Activated naive CD8-positive, alpha-beta T cell treated with anti-CD3 and anti-CD28 coated beads for 36 hours (primary cell): ENCODE measurements at regions not wholly inside any gene's neighbourhood (a gene's known extent, or its start where the extent isn't known, plus 50 kb on each side); places are given as distances from the start of the nearest gene placed in this dataset.

Source experiments
- DNase-seq: peaks from one replicate; pipeline ENCODE4 v3.0.0; 2021
- H3K27ac Mint-ChIP-seq: one replicate; pipeline ENCODE4 v1.8.0; 2022; ENCODE audit warnings: mild to moderate bottlenecking, moderate library complexity, mixed read lengths
- H3K27me3 Mint-ChIP-seq: one replicate; pipeline ENCODE4 v1.8.0; 2022; ENCODE audit warnings: mild to moderate bottlenecking, mixed read lengths
- H3K36me3 Mint-ChIP-seq: one replicate; pipeline ENCODE4 v1.8.0; 2021; ENCODE audit warnings: mild to moderate bottlenecking, mixed read lengths
- H3K4me1 Mint-ChIP-seq: one replicate; pipeline ENCODE4 v1.8.0; 2021; ENCODE audit warnings: mixed read lengths
- H3K4me3 Mint-ChIP-seq: one replicate; pipeline ENCODE4 v1.8.0; 2022; ENCODE audit warnings: mild to moderate bottlenecking, moderate library complexity, mixed read lengths
- H3K9me3 Mint-ChIP-seq: one replicate; pipeline ENCODE4 v1.8.0; 2022; ENCODE audit warnings: mixed read lengths

DNA sequence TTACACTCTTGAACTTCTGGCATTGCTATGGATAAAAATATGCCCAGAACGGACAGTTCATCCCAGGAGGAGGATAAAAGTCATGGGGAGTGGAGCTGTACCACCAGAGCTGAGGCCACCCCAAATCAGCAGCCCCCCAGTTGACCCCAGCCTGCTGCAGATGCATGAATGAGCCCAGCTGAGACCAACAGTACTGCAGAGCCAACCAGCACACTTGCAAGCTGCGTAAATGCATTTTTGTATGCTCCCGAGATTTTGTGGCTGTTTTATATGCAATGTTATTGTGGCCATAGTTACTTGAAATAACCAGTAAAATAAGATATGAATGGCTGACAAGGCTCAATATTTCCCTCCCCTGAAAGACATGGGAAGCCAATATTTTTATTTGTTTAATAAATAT lies 264.6 kb downstream of the DUSP10 start:
- H3K27ac Mint-ChIP-seq, result no peak overlapping the region
- H3K4me3 Mint-ChIP-seq, result no peak overlapping the region
- no peaks in the 10 kb centered on the region for H3K9me3 Mint-ChIP-seq
- H3K4me1 Mint-ChIP-seq, result peaks cover 3% of the 10 kb centered on the region
- H3K27me3 Mint-ChIP-seq, result peaks cover 6% of the 10 kb centered on the region
- no peaks in the 10 kb centered on the region for H3K36me3 Mint-ChIP-seq
- no peak for DNase-seq

- Mint-ChIP-seq H3K4me1 (peaks cover 3% of the 10 kb centered on the region), H3K9me3 (no peaks in the 10 kb centered on the region), H3K27me3 (peaks cover 2% of the 10 kb centered on the region), H3K27ac (no peak overlapping the region), H3K36me3 (no peaks in the 10 kb centered on the region), H3K4me3 (no peak overlapping the region)
- DNase-seq, result peak; percentile 41
These were observed 263.6 kb downstream of the DUSP10 start for GRCh38 chr1:221478050-221478949.

GRCh38 chr1:221487781-221488524 lies 253.9 kb downstream of the DUSP10 start:
- no peak for DNase-seq
- no peak overlapping the region for H3K4me3 Mint-ChIP-seq
- no peaks in the 10 kb centered on the region for H3K27me3 Mint-ChIP-seq

DNA sequence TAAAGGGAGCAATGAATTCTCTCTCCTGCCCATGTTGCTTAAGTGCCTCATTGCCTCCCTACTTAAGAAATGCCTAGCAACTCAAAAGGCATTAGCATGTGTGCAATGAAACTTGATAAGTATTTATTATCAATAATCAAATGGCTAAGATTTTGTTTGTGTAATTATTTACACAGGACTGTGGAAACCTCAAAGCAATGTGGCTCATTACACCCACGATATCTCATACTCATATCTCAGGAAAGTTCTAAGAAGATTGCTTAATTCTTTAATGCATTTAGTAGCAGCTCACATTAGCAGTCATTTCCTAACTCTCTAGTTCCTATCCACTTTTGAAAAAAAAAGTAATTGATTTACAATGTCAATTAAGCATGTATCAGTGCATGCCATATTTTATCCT lies 253.3 kb downstream of the DUSP10 start:
- Mint-ChIP-seq H3K27ac (no peak overlapping the region), H3K4me3 (no peak overlapping the region), H3K27me3 (no peaks in the 10 kb centered on the region), H3K4me1 (no peaks in the 10 kb centered on the region), H3K9me3 (no peaks in the 10 kb centered on the region), H3K36me3 (no peaks in the 10 kb centered on the region)
- DNase-seq, result no peak

More at GRCh38 chr1:221487781-221488524, 253.9 kb downstream of the DUSP10 start:
- H3K9me3 Mint-ChIP-seq, result no peaks in the 10 kb centered on the region
- no peak overlapping the region for H3K27ac Mint-ChIP-seq
- H3K4me1 Mint-ChIP-seq, result no peaks in the 10 kb centered on the region
- no peaks in the 10 kb centered on the region for H3K36me3 Mint-ChIP-seq

DNA sequence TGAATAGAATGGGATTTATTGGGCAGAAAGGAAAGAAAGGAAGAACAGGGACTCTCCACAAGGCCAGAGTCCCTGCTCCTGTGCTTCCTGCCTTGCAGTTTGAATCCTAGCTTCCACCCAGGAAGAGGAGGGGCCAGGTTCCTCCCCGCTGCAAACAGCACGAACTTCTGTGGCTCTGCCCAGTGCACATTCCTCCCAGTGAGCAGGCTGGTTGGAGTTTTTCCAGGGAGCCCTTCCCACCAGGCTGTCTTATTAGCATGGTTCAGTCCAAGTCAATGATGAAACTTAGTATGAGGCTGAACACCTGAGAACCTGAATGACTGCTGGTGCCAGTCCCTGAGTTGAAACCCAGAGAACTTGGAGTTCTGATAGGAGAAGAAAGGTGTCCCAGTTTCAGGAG lies 247.2 kb downstream of the DUSP10 start:
- no peak overlapping the region for H3K4me3 Mint-ChIP-seq
- H3K27me3 Mint-ChIP-seq, result peaks cover 9% of the 10 kb centered on the region
- H3K36me3 Mint-ChIP-seq, result no peaks in the 10 kb centered on the region
- DNase-seq, result no peak
- no peaks in the 10 kb centered on the region for H3K4me1 Mint-ChIP-seq
- no peak overlapping the region for H3K27ac Mint-ChIP-seq
- H3K9me3 Mint-ChIP-seq, result no peaks in the 10 kb centered on the region

DNA sequence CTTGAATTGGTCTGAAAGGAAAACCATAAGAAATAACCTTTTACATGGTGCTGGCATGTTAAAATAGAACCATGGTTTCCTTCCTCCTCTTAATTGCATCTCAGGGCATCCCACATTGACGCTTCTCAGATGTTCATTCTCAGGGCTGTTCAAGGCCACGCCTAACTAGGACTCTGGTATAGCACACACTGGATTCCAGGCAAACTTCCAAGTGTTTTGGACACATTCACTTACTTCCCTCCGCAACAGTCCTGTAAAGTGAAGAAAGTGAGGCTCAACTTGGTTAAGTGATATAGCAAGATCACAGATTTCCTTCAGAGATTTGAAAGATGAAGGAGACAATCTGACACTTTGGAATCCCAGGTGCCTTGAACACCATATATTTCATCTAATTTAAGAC lies 244.8 kb downstream of the DUSP10 start:
- no peak overlapping the region for H3K27ac Mint-ChIP-seq
- no peaks in the 10 kb centered on the region for H3K9me3 Mint-ChIP-seq
- no peak overlapping the region for H3K4me3 Mint-ChIP-seq
- H3K4me1 Mint-ChIP-seq, result no peaks in the 10 kb centered on the region
- peaks cover 9% of the 10 kb centered on the region for H3K27me3 Mint-ChIP-seq
- no peak for DNase-seq
- H3K36me3 Mint-ChIP-seq, result no peaks in the 10 kb centered on the region

DNA sequence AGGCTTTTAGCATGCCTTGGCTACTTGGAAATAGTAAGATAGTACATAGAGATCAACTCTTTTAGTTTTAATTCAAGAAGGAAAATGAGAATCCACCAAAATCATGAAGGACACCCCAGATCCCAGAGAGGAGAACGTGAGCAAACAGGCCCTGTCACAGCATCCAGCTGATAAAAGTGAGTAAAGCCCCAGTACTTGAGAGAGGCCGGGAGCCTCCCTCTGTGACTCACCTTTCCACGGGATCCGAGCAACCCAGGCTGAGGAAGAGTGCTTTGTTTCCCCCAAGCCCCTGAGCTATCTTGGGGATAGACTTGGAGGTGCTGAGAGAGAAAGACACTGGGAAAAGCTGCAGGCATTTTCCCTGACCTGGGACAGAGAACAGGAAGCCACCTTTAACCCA lies 238.6 kb downstream of the DUSP10 start:
- no peak for DNase-seq
- H3K27me3 Mint-ChIP-seq, result peaks cover 6% of the 10 kb centered on the region
- no peak overlapping the region for H3K27ac Mint-ChIP-seq
- no peaks in the 10 kb centered on the region for H3K4me1 Mint-ChIP-seq
- H3K9me3 Mint-ChIP-seq, result peaks cover 21% of the 10 kb centered on the region
- H3K36me3 Mint-ChIP-seq, result peaks cover 6% of the 10 kb centered on the region
- no peak overlapping the region for H3K4me3 Mint-ChIP-seq

DNA sequence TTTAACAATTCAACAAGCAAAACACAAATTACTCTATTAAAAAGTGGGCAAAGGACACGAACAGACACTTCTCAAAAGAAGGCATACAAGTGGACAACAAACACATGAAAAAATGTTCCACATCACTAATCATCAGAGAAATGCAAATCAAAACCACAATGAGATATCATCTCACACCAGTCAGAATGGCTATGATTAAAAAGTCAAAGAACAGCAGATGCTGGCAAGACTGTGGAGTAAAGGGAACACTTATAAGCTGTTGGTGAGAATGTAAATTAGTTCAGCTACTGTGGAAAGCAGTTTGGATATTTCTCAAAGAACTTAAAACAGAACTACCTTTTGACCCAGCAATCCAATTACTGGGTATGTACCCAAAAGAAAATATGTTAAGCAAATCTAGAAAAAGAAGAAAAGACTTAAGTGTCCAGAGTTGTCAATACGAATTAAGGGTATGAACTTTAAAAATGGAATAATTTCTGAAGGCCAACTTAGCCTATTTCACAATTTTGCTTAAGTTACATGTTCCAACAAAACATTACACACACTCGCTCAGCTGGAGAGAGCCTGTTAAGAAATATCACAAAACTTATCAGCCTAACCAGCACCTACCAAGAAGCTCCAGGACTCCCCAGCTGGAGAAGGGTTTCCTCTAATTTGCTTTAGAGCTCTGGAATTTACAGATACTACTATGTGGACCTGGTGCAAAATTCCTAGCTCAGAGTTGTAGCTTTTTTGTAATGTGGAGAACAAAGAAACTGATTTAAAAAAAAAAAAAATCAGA lies 232.1 kb downstream of the DUSP10 start:
- Mint-ChIP-seq H3K4me1 (no peaks in the 10 kb centered on the region), H3K9me3 (peaks cover 15% of the 10 kb centered on the region), H3K36me3 (peaks cover 6% of the 10 kb centered on the region), H3K4me3 (no peak overlapping the region), H3K27ac (no peak overlapping the region), H3K27me3 (peaks cover 11% of the 10 kb centered on the region)
- no peak for DNase-seq

- Mint-ChIP-seq H3K4me3 (no peak overlapping the region), H3K27me3 (peaks cover 5% of the 10 kb centered on the region), H3K27ac (no peak overlapping the region), H3K4me1 (no peaks in the 10 kb centered on the region), H3K36me3 (no peaks in the 10 kb centered on the region), H3K9me3 (peaks cover 4% of the 10 kb centered on the region)
- DNase-seq, result no peak
These were observed 230.9 kb downstream of the DUSP10 start for GRCh38 chr1:221510793-221511503.

DNA sequence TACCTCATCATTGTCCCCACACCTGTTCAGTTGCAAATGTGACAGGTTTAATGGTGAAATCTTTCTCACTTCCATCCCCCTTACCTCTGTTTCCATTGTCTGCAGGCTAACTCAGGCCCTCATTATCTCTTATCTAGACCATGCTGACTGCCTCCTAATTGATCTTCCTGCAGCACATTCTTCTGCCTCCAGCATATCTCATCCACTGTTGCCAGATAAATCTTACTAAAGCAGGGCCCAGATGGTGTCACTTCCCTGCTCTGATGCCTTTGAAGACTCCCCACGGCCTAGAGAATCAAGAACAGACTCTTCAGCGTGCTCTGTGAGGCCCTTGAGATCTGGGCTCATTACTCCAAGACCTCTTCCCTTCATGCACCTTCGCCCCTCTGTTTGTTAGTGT lies 230.1 kb downstream of the DUSP10 start:
- Mint-ChIP-seq H3K9me3 (no peaks in the 10 kb centered on the region), H3K36me3 (no peaks in the 10 kb centered on the region), H3K4me3 (no peak overlapping the region)

GRCh38 chr1:221514806-221515205 lies 227.1 kb downstream of the DUSP10 start:
- Mint-ChIP-seq H3K27me3 (peaks cover 5% of the 10 kb centered on the region), H3K9me3 (no peaks in the 10 kb centered on the region), H3K4me1 (no peaks in the 10 kb centered on the region), H3K27ac (no peak overlapping the region), H3K4me3 (no peak overlapping the region), H3K36me3 (no peaks in the 10 kb centered on the region)
- DNase-seq, result no peak

More for the DNA sequence above, 230.1 kb downstream of the DUSP10 start:
- DNase-seq, result no peak
- H3K27me3 Mint-ChIP-seq, result peaks cover 5% of the 10 kb centered on the region
- no peak overlapping the region for H3K27ac Mint-ChIP-seq
- H3K4me1 Mint-ChIP-seq, result no peaks in the 10 kb centered on the region

GRCh38 chr1:221515496-221515895 lies 226.4 kb downstream of the DUSP10 start:
- Mint-ChIP-seq H3K4me1 (no peaks in the 10 kb centered on the region), H3K27me3 (peaks cover 5% of the 10 kb centered on the region), H3K36me3 (no peaks in the 10 kb centered on the region), H3K9me3 (no peaks in the 10 kb centered on the region), H3K4me3 (no peak overlapping the region), H3K27ac (no peak overlapping the region)
- DNase-seq, result no peak

DNA sequence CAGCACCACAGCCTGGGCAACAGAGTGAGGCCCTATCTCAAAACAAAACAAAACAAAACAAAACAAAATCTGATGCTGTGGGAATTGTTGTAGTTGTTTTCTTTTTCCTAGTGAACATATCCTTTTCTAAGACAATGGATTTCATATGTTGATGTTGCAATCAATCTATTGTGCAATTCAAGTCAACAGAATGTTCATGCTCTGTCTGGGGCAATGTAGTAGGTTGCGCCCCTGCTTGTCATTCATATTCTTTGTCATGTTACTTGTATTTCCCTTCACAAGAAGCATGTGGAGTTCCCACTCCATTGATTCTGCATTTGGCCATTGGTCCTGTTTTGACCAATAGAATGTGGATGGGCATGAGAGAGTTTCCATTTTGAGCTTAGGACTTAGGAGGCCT lies 223.9 kb downstream of the DUSP10 start:
- H3K4me3 Mint-ChIP-seq, result no peak overlapping the region
- no peak overlapping the region for H3K27ac Mint-ChIP-seq
- peaks cover 5% of the 10 kb centered on the region for H3K27me3 Mint-ChIP-seq
- H3K36me3 Mint-ChIP-seq, result no peaks in the 10 kb centered on the region
- H3K9me3 Mint-ChIP-seq, result no peaks in the 10 kb centered on the region
- H3K4me1 Mint-ChIP-seq, result peaks cover 3% of the 10 kb centered on the region
- no peak for DNase-seq

DNA sequence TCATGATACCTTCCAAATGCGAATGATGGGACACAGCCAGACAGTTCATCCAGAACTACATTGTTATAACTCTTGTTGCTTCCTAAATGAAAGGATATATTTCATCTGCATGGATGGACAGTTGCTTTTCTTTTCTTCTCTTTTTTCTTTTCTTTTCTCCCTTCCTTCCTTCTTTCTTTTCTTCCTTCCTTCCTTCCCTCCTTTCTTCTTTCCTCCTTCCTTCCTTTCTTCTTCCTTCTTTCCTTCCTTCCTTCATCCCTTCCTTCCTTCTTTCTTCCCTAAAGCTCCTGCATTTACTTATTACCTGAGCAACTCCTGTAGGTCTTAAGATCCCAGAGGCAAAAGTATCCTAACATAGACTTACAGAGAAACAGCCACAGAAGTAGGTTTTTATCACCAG lies 221.6 kb downstream of the DUSP10 start:
- Mint-ChIP-seq H3K27ac (no peak overlapping the region), H3K9me3 (no peaks in the 10 kb centered on the region), H3K36me3 (no peaks in the 10 kb centered on the region), H3K4me3 (no peak overlapping the region), H3K4me1 (peaks cover 3% of the 10 kb centered on the region), H3K27me3 (no peaks in the 10 kb centered on the region)
- no peak for DNase-seq
